ENCODE measurements at regions not wholly inside any gene's neighbourhood (a gene's known extent, or its start where the extent isn't known, plus 50 kb on each side); places are given as distances from the start of the nearest gene placed in this dataset.

DNA sequence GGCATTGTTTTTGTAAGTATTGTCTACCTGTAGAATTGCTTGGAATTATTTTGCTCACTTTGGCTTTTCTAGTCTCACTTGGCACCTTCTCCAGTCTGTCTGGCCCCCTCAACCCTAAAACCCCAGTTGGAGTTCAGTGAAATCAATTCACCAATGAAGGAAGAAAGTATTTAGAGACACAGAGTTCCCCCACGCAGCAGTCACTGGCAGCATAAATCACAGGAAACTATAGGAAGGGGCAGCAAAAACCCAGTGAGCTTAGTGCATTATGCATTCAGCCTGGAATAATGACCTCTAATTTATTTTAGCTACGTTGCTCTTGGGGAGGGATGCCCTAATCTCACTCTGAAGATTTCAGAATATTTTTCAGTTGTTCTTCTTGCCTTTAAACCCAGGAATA, 204.7 kb upstream of the BLID start:
- no peak for TF ChIP-seq CTCF (IDR thresholded peaks at IDR 0.05)
- no peak for TF ChIP-seq POLR2AphosphoS5 (IDR thresholded peaks at IDR 0.05)
- TF ChIP-seq POLR2A (IDR thresholded peaks at IDR 0.05) = no peak
- TF ChIP-seq EP300 (IDR thresholded peaks at IDR 0.05) = no peak

Data from stomach (tissue), 4 donors.